ENCODE measurements at regions not wholly inside any gene's neighbourhood (a gene's known extent, or its start where the extent isn't known, plus 50 kb on each side); places are given as distances from the start of the nearest gene placed in this dataset.

- DNase-seq: no peak
Measured at GRCh38 chr2:191559569-191559968, 118.4 kb upstream of the NABP1 start.

- peak in 3 of 56 donors; percentile 1 to 5 (median 3) for DNase-seq
Measured at GRCh38 chr2:191560411-191560980, 117.4 kb upstream of the NABP1 start.

GRCh38 chr2:191565120-191565519 is 112.8 kb upstream of the NABP1 start:
- no peak for DNase-seq

- DNase-seq: no peak
Measured at GRCh38 chr2:191565647-191566198, 112.2 kb upstream of the NABP1 start.

GRCh38 chr2:191566344-191566743 is 111.6 kb upstream of the NABP1 start:
- DNase-seq: peak in 29 of 56 donors; percentile 1 to 51 (median 10)

- DNase-seq: no peak
Measured at GRCh38 chr2:191567206-191567605, 110.7 kb upstream of the NABP1 start.

GRCh38 chr2:191569025-191569424 is 108.9 kb upstream of the NABP1 start:
- no peak for DNase-seq

- DNase-seq: peak in 1 of 56 donors; percentile 7
Measured at GRCh38 chr2:191571163-191571769, 106.7 kb upstream of the NABP1 start.

- no peak for DNase-seq
Measured at GRCh38 chr2:191572319-191572718, 105.6 kb upstream of the NABP1 start.

- no peak for DNase-seq
Measured at GRCh38 chr2:191573216-191573615, 104.7 kb upstream of the NABP1 start.

- no peak for DNase-seq
Measured at GRCh38 chr2:191574232-191574631, 103.7 kb upstream of the NABP1 start.

- no peak for DNase-seq
Measured at GRCh38 chr2:191577605-191578004, 100.3 kb upstream of the NABP1 start.

- no peak for DNase-seq
Measured at GRCh38 chr2:191578031-191578430, 99.9 kb upstream of the NABP1 start.

- no peak for DNase-seq
Measured at GRCh38 chr2:191580581-191580980, 97.4 kb upstream of the NABP1 start.

GRCh38 chr2:191581003-191581402 is 96.9 kb upstream of the NABP1 start:
- DNase-seq: no peak

GRCh38 chr2:191582355-191582754 is 95.6 kb upstream of the NABP1 start:
- DNase-seq: no peak

GRCh38 chr2:191591025-191591424 is 86.9 kb upstream of the NABP1 start:
- DNase-seq: no peak

GRCh38 chr2:191593622-191594385 is 84.1 kb upstream of the NABP1 start:
- no peak for DNase-seq

GRCh38 chr2:191597186-191597751 is 80.7 kb upstream of the NABP1 start:
- DNase-seq: no peak

GRCh38 chr2:191598296-191598695 is 79.6 kb upstream of the NABP1 start:
- no peak for DNase-seq

- peak in 1 of 56 donors; percentile 8 for DNase-seq
Measured at GRCh38 chr2:191601060-191601459, 76.9 kb upstream of the NABP1 start.

- no peak for DNase-seq
Measured at GRCh38 chr2:191604154-191604553, 73.8 kb upstream of the NABP1 start.

Data from amygdala (tissue), 56 donors.